HUES64 (cell line): ENCODE measurements at regions not wholly inside any gene's neighbourhood (a gene's known extent, or its start where the extent isn't known, plus 50 kb on each side); places are given as distances from the start of the nearest gene placed in this dataset.

Experiments
- H3K27ac ChIP-seq: 2 replicates; pipeline ENCODE4 v1.7.0; 2013; ENCODE audit warnings: low read depth, low read length, inconsistent platforms
- H3K27me3 ChIP-seq: 2 replicates; pipeline ENCODE4 v1.6.1; 2013; ENCODE audit warnings: mild to moderate bottlenecking, low read length; ENCODE audit not compliant: insufficient read depth
- H3K36me3 ChIP-seq: 2 replicates; pipeline ENCODE4 v1.6.1; 2013; ENCODE audit warnings: mild to moderate bottlenecking, low read length; ENCODE audit not compliant: insufficient read depth
- H3K4me1 ChIP-seq: 2 replicates; pipeline ENCODE4 v1.6.1; 2013; ENCODE audit warnings: mild to moderate bottlenecking, low read length, moderate library complexity; ENCODE audit not compliant: insufficient read depth
- H3K4me3 ChIP-seq: 2 replicates; pipeline ENCODE4 v1.5.1; 2013; ENCODE audit warnings: mild to moderate bottlenecking, low read length, moderate library complexity
- H3K9ac ChIP-seq: 2 replicates; pipeline ENCODE4 v1.6.1; 2013; ENCODE audit warnings: mild to moderate bottlenecking, low read depth, low read length
- H3K9me3 ChIP-seq: 2 replicates; pipeline ENCODE4 v1.6.1; 2013; ENCODE audit warnings: low read depth, low read length; ENCODE audit not compliant: insufficient read depth
- WGBS: fragments of 150-250, 120-280 bp; methylation state at CpG from one replicate; pipeline ENCODE4 v1.1.7; 2013; ENCODE audit warnings: missing lambda C conversion rate; 5-methylcytosine and 5-hydroxymethylcytosine counted together

DNA sequence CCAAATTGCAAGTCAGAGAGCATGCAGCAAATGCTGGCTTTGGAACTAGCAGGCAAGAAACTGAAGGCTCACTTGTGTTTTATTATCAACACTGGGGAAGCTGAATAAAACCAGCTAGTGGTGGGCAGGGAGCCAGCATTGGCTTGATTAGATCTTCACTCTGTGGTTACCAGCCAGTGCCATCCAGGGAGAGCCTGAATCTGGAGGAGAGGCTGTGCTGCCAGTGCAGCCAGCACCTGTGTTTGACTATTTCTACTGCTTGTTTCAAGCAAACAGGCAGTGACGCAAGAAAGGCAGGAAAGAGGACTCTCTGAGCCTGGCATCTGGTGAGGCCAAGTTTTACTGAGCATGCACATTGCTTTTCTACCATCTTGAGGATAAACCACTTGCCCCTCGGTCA, 247.0 kb downstream of the PHLDA1 start:
- no peak overlapping the region for H3K9ac ChIP-seq
- no peak overlapping the region for H3K27ac ChIP-seq
- H3K4me3 ChIP-seq = no peak overlapping the region
- H3K27me3 ChIP-seq = no peaks in the 10 kb centered on the region
- H3K4me1 ChIP-seq = no peaks in the 10 kb centered on the region
- H3K9me3 ChIP-seq = no peaks in the 10 kb centered on the region
- 97% methylated on average over 2 of the region's 2 CpGs for WGBS
- H3K36me3 ChIP-seq = no peaks in the 10 kb centered on the region

DNA sequence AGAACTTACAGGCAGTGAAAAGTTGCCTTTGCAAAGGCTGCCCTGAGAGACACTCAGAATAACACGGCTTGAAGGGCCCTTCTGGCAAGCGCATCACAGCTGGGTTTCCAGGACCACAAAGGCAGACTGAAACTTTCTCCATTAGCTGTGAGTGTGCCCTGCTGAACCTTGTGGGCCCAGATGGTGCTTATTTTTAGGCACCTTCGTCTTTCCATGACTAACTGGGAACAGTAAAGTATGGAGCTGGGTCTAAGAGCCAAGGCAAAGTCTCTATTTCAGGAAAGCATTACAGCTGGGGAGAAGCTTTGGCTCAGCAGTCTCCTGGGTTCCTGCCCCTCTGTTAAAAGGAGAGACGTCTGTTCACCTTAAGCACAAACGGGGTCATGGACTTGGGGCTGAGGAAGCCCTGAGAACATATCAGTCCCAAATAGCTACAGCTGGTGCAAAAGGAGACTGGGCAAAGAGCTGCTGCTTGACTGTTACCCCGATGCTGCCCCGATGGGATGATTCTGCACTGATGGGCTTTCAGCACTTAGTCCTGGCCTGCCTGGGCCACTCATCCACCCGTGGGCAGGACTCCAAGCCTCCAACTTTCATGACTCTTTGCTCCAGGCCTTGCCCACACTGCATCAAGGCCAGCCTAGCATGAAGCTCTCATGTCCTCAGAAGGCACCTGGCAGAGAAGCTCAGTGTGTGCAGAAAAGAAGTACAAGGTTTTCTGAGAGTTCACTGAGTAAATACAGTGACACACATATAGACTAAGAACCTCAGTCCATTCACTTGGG, 248.3 kb downstream of the PHLDA1 start:
- Histone ChIP-seq H3K9me3 (no peaks in the 10 kb centered on the region), H3K4me1 (no peaks in the 10 kb centered on the region), H3K4me3 (no peak overlapping the region), H3K36me3 (no peaks in the 10 kb centered on the region), H3K9ac (no peak overlapping the region), H3K27ac (no peak overlapping the region), H3K27me3 (no peaks in the 10 kb centered on the region)
- WGBS = 89% methylated on average over 8 of the region's 8 CpGs

DNA sequence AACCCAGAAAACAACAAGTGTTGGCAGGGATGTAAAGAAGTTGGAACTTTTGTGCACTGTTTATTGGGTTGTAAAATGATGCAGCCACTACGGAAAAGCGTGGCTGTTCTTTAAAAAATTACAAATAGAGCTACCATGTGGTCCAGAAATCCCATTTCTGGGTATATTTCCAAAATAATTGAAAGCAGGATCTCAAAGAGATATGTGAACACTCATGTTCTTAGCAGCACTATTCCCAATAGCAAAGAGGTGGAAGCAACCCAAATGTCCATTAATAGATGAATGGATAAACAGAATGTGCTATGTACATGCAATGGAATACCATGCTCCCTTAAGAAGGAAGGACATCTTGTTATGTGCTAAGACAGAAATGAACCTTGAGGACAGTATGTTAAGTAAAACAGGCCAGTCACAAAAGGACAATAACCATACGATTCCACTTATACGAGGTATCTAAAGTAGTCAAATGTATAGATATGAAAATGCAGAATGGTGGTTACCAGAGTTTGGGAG, 249.5 kb downstream of the PHLDA1 start:
- Histone ChIP-seq H3K9me3 (no peaks in the 10 kb centered on the region), H3K4me3 (no peak overlapping the region), H3K27me3 (no peaks in the 10 kb centered on the region), H3K27ac (no peak overlapping the region), H3K4me1 (no peaks in the 10 kb centered on the region), H3K36me3 (no peaks in the 10 kb centered on the region), H3K9ac (no peak overlapping the region)
- 99% methylated on average over 4 of the region's 4 CpGs for WGBS

DNA sequence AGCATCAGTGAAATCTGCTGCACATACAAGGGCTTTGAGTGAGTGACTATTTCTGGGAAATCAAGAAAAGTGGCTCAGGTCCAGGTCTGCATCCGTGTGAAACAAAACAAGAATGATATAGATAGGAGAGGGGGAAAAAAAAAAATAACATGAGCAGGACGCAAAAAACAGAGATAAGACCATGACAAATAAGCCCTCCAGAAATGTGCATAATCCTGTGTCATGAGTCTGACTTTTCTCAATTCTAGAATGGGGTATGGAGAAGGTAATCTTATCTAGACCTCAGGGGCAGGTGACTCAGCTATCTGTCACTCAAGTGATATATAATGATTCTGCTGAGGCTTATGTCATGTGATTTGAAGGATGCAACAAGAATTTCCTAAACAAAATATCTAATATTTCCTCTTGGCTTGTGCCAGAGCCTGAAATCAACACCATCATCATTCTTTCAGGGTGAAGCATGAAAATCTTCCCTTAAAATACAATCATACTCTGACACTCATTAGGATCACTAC, 250.0 kb downstream of the PHLDA1 start:
- H3K36me3 ChIP-seq = no peaks in the 10 kb centered on the region
- 79% methylated on average over 2 of the region's 2 CpGs for WGBS
- H3K4me1 ChIP-seq = no peaks in the 10 kb centered on the region
- H3K9me3 ChIP-seq = no peaks in the 10 kb centered on the region
- no peak overlapping the region for H3K27ac ChIP-seq
- no peaks in the 10 kb centered on the region for H3K27me3 ChIP-seq
- no peak overlapping the region for H3K4me3 ChIP-seq
- H3K9ac ChIP-seq = no peak overlapping the region

DNA sequence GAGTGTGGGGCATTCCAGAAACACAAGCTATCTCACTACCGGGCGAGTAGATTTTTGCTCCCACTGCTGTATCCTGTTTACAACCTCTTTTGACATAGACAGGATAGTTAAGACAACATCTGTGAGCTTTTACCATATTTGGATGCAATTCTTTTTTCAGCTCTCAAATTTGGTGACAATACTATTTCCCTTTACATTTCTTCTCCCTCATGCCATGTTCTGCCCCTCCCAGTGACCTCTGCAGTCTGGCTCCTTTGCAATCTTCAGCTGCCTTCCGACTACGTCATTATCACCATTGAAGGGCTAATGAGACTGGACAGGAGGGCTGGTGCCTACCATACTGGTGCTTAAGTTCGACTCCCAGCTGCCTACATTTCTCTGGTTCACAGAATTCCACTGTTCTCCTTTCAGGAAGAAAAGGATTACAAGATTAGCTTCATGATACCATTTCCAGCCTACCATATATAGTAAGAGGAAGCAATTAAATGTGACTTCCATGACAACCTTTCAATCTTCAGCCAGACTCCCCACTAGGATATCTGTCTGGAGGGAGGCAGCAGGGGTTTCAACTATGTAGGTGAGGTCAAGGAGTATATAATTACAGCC, 251.6 kb downstream of the PHLDA1 start:
- no peaks in the 10 kb centered on the region for H3K36me3 ChIP-seq
- no peak overlapping the region for H3K27ac ChIP-seq
- no peaks in the 10 kb centered on the region for H3K27me3 ChIP-seq
- H3K4me1 ChIP-seq = no peaks in the 10 kb centered on the region
- no peak overlapping the region for H3K9ac ChIP-seq
- WGBS = 92% methylated on average over 5 of the region's 5 CpGs
- no peak overlapping the region for H3K4me3 ChIP-seq
- no peaks in the 10 kb centered on the region for H3K9me3 ChIP-seq

DNA sequence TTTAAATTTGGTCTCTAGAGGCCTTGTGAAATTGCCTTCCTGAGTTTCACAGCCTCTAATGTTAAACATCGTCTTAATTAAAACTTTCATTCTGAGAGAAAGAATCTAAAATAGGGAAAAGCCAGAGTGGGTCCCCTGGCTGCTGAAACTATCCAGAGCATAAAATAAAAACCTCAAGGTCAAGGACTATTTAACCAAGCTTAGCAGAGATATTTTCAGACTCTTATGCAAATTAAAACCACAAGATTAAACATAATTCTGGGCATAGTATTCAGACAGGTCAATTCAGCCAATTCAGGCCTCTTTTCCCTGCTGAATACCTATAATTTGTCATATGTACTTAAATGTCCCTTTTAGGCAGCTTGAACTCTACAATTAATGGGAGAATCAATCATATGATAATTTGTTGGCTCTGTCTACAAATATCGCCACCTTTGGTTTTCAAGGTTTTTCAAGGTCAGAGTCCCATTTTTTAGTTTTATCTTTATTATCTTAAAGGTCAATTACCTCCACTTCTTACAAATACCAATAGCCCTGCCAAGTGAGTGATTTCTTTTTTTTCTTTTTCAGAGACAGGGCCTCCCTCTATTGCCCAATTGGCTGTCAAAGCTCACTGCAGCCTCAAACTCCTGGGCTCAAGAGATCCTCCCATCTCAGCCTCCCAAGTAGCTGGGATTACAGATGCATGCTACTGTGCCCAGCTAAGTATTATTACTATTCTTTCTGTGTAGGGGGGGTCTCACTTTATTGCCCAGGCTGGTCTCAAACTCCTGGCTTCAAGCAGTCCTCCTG, 257.1 kb downstream of the PHLDA1 start:
- Histone ChIP-seq H3K9me3 (no peaks in the 10 kb centered on the region), H3K9ac (no peak overlapping the region), H3K36me3 (no peaks in the 10 kb centered on the region), H3K27ac (no peak overlapping the region), H3K4me1 (no peaks in the 10 kb centered on the region), H3K4me3 (no peak overlapping the region), H3K27me3 (no peaks in the 10 kb centered on the region)
- WGBS = 100% methylated on average over 1 of the region's 2 CpGs

DNA sequence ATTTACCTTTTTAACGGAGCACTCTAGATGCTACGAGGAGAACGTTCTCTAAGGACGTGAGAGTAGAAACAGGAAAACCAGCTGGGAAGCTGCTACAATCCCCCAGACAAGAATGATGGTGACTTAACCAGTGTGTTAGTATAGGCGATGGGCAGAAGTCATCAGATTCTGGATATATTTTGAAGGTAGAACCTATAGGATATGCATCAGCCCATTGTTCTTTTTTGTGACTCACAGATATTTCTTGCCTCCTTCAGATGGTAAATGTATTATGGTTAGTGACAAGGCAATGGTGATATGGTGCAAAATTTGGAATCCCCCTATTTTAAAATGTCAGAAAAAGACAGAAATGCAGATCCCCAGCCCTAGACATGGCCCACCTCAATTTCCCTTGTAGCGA, 258.2 kb downstream of the PHLDA1 start:
- Histone ChIP-seq H3K9me3 (no peaks in the 10 kb centered on the region), H3K27ac (no peak overlapping the region)
- 97% methylated on average over 6 of the region's 6 CpGs for WGBS

DNA sequence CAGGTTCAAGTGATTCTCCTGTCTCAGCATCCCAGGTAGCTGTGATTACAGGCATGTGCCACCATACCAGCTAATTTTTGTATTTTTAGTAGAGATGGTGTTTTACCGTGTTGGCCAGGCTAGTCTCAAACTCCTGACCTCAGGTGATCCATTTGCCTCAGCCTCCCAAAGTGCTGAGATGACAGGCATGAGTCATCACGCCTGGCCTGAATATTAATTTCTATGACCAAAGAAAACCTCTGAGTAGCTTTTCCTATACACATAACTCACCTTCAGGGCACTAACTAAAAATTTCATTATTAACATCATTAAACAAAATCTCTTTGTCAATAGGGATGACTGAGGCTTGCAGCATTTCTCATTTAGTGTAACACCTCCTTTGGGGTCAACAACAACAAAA, 259.6 kb upstream of the KRR1 start:
- Histone ChIP-seq H3K27me3 (no peaks in the 10 kb centered on the region), H3K36me3 (no peaks in the 10 kb centered on the region), H3K4me3 (no peak overlapping the region), H3K9ac (no peak overlapping the region), H3K27ac (no peak overlapping the region), H3K9me3 (no peaks in the 10 kb centered on the region), H3K4me1 (peaks cover 29% of the 10 kb centered on the region)
- 93% methylated on average over 2 of the region's 2 CpGs for WGBS

More for the DNA sequence above, 258.2 kb downstream of the PHLDA1 start:
- no peaks in the 10 kb centered on the region for H3K27me3 ChIP-seq
- no peak overlapping the region for H3K9ac ChIP-seq
- H3K36me3 ChIP-seq = no peaks in the 10 kb centered on the region
- H3K4me3 ChIP-seq = no peak overlapping the region
- peaks cover 10% of the 10 kb centered on the region for H3K4me1 ChIP-seq

DNA sequence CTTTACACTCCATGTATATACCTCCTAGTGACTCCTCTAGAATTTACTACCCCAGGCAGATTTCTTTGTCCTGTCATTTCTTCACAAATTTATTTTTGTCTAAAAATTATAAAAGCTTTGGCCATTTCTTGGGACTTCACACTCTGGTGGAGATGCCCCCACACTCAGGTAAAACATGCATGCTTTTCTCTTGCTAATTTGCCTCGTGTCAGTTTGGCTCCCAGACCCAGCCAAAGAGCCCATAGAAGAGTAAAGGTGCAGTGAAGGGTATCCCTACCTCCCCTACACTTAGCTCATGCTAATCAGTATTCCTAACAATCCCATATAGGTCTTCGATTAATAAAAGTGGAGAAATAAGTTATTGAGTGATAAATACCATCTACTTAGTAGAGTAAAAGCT, 256.5 kb upstream of the KRR1 start:
- Histone ChIP-seq H3K9me3 (no peaks in the 10 kb centered on the region), H3K9ac (no peak overlapping the region), H3K4me3 (no peak overlapping the region), H3K36me3 (no peaks in the 10 kb centered on the region), H3K27ac (no peak overlapping the region), H3K27me3 (no peaks in the 10 kb centered on the region), H3K4me1 (peaks cover 52% of the 10 kb centered on the region)
- WGBS = 42% methylated on average over 1 of the region's 2 CpGs

DNA sequence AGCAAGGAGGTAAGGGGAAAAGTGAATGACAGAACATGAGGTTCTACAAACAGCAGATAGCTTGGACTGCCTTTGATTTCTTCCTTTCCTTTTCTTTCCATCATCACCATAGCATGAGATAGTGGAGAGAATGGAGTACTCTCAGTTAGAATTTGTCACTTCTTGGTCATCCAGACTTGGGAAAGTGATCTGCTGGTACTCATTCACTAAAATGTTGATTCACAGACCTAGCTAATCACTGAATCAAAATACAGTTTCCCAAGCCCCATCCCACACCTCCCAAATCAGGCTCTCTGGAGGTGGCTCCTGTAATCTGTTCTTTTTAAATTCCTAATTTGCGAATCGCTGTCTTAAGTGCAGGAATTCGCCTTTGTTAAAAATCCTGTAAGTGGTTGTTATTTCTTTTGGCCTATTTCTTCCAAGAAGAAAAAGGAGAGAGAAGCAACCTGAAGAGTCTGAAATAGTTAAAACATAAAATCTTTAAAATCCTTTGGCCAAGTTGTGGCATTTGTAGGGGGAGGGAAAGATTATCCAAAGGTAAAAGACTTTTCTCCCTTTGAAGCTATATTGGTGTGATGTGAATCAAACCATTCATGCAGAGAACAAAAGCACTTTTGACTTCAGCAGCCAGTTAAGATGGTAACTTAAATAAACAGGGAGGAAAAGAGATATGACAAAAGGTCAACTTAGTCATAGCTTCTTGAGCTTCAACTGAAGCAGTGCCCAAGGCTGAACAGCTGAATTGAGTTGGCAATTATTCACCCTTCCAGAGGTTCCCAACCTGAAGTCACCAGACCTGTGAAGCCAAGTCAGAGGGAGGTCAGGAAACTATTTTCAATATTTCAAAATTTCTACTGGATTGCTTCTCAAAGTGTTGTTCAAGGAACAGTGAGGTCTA, 255.1 kb upstream of the KRR1 start:
- Histone ChIP-seq H3K4me3 (no peak overlapping the region), H3K36me3 (no peaks in the 10 kb centered on the region), H3K9ac (peak overlapping the region; percentile 3; the same call in 1 of the 2 replicates), H3K9me3 (no peaks in the 10 kb centered on the region), H3K27me3 (no peaks in the 10 kb centered on the region), H3K27ac (peak overlapping the region; percentile 36; the same call in 1 of the 2 replicates), H3K4me1 (peaks cover 52% of the 10 kb centered on the region)
- WGBS = 45% methylated on average over 3 of the region's 3 CpGs
